ENCODE measurements at regions not wholly inside any gene's neighbourhood (a gene's known extent, or its start where the extent isn't known, plus 50 kb on each side); places are given as distances from the start of the nearest gene placed in this dataset.

- Histone ChIP-seq H4K20me1 (ENCODE audit: control insufficient read depth, extremely low read depth, insufficient read depth, low read length) (no peaks in the 10 kb centered on the region), H3K4me2 (ENCODE audit: extremely low read depth, insufficient read depth, low read length) (no peak overlapping the region), H3K9ac (ENCODE audit: insufficient read depth, low read length) (no peak overlapping the region), H3K36me3 (ENCODE audit: control insufficient read depth, insufficient read depth, low read length) (no peaks in the 10 kb centered on the region), H3K9me3 (ENCODE audit: control insufficient read depth, insufficient read depth, low read depth, low read length) (no peaks in the 10 kb centered on the region), H3K4me3 (replicated peaks in 1 of 4; ENCODE audit: control extremely low read depth in 1 of 4, insufficient read depth in 1 of 4, low read depth in 3 of 4, low read length in 4 of 4) (no peak overlapping the region), H3K27ac (ENCODE audit: insufficient read depth, low read length) (peak overlapping the region; percentile 11), H3K4me1 (ENCODE audit: control insufficient read depth, extremely low read depth, insufficient read depth, low read length) (peaks cover 36% of the 10 kb centered on the region), H2AFZ (ENCODE audit: low read length) (no peak overlapping the region), H3K79me2 (ENCODE audit: control insufficient read depth, insufficient read depth, low read length) (no peaks in the 10 kb centered on the region), H3K27me3 (ENCODE audit: control insufficient read depth, insufficient read depth, low read length) (no peaks in the 10 kb centered on the region)
- TF ChIP-seq EZH2 (IDR thresholded peaks at IDR 0.05; ENCODE audit: low read length, missing control alignments) (no peak), CTCF (conservative IDR thresholded peaks at IDR 0.05 in 1 of 2, IDR thresholded peaks at IDR 0.05 in 1 of 2; ENCODE audit: low read depth in 1 of 2, low read length in 2 of 2) (no peak)
- no peak for DNase-seq (ENCODE audit: low read depth in 2 of 2)
Measured at GRCh38 chr9:129480745-129481144, 140.2 kb downstream of the C9orf50 start.

DNA sequence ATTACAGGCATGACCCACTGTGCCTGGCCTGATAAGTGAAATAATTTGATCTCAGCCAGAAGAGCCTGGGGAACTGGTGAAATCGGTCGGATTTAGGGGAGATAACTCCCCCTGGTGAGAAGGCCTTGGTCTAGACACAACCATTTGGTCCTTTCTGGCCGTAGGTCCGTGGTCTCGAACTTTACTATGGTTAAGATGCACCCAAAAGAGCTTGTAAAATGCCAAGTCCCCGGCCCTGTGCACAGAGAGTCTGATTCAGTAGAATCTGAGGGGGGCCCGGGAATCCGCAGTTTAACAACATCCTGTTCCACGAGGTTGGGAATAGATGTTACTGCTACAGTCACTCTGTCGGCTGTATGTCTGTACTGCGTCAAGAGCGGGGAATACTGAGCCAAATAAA is 140.7 kb downstream of the C9orf50 start:
- Histone ChIP-seq H3K4me1 (ENCODE audit: control insufficient read depth, extremely low read depth, insufficient read depth, low read length) (peaks cover 33% of the 10 kb centered on the region), H3K27me3 (ENCODE audit: control insufficient read depth, insufficient read depth, low read length) (no peaks in the 10 kb centered on the region), H3K27ac (ENCODE audit: insufficient read depth, low read length) (no peak overlapping the region), H3K4me2 (ENCODE audit: extremely low read depth, insufficient read depth, low read length) (no peak overlapping the region), H3K36me3 (ENCODE audit: control insufficient read depth, insufficient read depth, low read length) (no peaks in the 10 kb centered on the region), H3K9me3 (ENCODE audit: control insufficient read depth, insufficient read depth, low read depth, low read length) (no peaks in the 10 kb centered on the region), H3K79me2 (ENCODE audit: control insufficient read depth, insufficient read depth, low read length) (no peaks in the 10 kb centered on the region), H3K9ac (ENCODE audit: insufficient read depth, low read length) (no peak overlapping the region), H2AFZ (ENCODE audit: low read length) (no peak overlapping the region), H3K4me3 (replicated peaks in 1 of 4; ENCODE audit: control extremely low read depth in 1 of 4, insufficient read depth in 1 of 4, low read depth in 3 of 4, low read length in 4 of 4) (no peak overlapping the region), H4K20me1 (ENCODE audit: control insufficient read depth, extremely low read depth, insufficient read depth, low read length) (no peaks in the 10 kb centered on the region)
- TF ChIP-seq CTCF (conservative IDR thresholded peaks at IDR 0.05 in 1 of 2, IDR thresholded peaks at IDR 0.05 in 1 of 2; ENCODE audit: low read depth in 1 of 2, low read length in 2 of 2), result peak; percentile 28 to 30
- no peak for TF ChIP-seq EZH2 (IDR thresholded peaks at IDR 0.05; ENCODE audit: low read length, missing control alignments)
- peak; percentile 40 to 59 for DNase-seq (ENCODE audit: low read depth in 2 of 2)

DNA sequence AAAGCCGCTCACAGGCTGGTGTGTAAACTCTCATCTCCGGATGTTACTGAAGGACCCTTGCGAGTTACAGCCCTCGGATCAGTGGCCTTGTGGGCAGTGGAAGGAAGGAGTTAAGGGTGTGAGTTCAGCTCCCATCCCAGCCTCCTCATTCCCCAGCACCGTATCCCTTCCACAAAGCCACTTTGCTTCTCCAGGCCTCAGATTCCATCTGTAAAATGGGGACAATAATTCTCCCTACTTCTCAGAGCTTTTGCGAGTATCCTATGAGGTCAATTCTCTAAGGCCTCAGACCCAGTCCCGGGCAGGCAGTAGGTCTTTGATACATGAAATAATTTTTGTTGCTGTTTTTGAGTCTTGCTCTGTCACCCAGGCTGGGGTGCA is 141.3 kb downstream of the C9orf50 start:
- no peak overlapping the region for H3K9ac ChIP-seq (ENCODE audit: insufficient read depth, low read length)
- H2AFZ ChIP-seq (ENCODE audit: low read length), result no peak overlapping the region

More for the DNA sequence above, 141.3 kb downstream of the C9orf50 start:
- H3K79me2 ChIP-seq (ENCODE audit: control insufficient read depth, insufficient read depth, low read length), result no peaks in the 10 kb centered on the region
- H3K4me3 ChIP-seq (replicated peaks in 1 of 4; ENCODE audit: control extremely low read depth in 1 of 4, insufficient read depth in 1 of 4, low read depth in 3 of 4, low read length in 4 of 4), result no peak overlapping the region
- no peaks in the 10 kb centered on the region for H3K27me3 ChIP-seq (ENCODE audit: control insufficient read depth, insufficient read depth, low read length)
- H3K4me2 ChIP-seq (ENCODE audit: extremely low read depth, insufficient read depth, low read length), result no peak overlapping the region
- H3K36me3 ChIP-seq (ENCODE audit: control insufficient read depth, insufficient read depth, low read length), result no peaks in the 10 kb centered on the region
- H3K9me3 ChIP-seq (ENCODE audit: control insufficient read depth, insufficient read depth, low read depth, low read length), result no peaks in the 10 kb centered on the region
- no peak overlapping the region for H3K27ac ChIP-seq (ENCODE audit: insufficient read depth, low read length)
- H3K4me1 ChIP-seq (ENCODE audit: control insufficient read depth, extremely low read depth, insufficient read depth, low read length), result peaks cover 33% of the 10 kb centered on the region
- no peak for DNase-seq (ENCODE audit: low read depth in 2 of 2)
- no peaks in the 10 kb centered on the region for H4K20me1 ChIP-seq (ENCODE audit: control insufficient read depth, extremely low read depth, insufficient read depth, low read length)
- no peak for TF ChIP-seq CTCF (conservative IDR thresholded peaks at IDR 0.05 in 1 of 2, IDR thresholded peaks at IDR 0.05 in 1 of 2; ENCODE audit: low read depth in 1 of 2, low read length in 2 of 2)
- no peak for TF ChIP-seq EZH2 (IDR thresholded peaks at IDR 0.05; ENCODE audit: low read length, missing control alignments)

Measured in fibroblast of lung (primary cell).